GM12891 (cell line): ENCODE measurements at regions not wholly inside any gene's neighbourhood (a gene's known extent, or its start where the extent isn't known, plus 50 kb on each side); places are given as distances from the start of the nearest gene placed in this dataset.

Experiments
- POLR2A ChIP-seq: IDR thresholded peaks from 2 replicates; pipeline ENCODE4 v1.6.1; 2011; ENCODE audit warnings: low read depth, low read length, control low read depth
- POLR2AphosphoS5 ChIP-seq: IDR thresholded peaks from 2 replicates; pipeline ENCODE4 v1.6.1; 2011; ENCODE audit warnings: low read depth, low read length, control low read depth
- POU2F2 ChIP-seq: IDR thresholded peaks from 2 replicates; pipeline ENCODE4 v1.6.1; 2011; ENCODE audit warnings: low read depth, mild to moderate bottlenecking, control low read depth, low read length, moderate library complexity
- TAF1 ChIP-seq: IDR thresholded peaks from 2 replicates; pipeline ENCODE4 v1.6.1; 2011; ENCODE audit warnings: low read depth, low read length, control low read depth

- no peak for TF ChIP-seq POLR2A
- TF ChIP-seq POLR2AphosphoS5, result no peak
- no peak for TF ChIP-seq TAF1
- TF ChIP-seq POU2F2, result no peak
Measured at GRCh38 chrX:68929332-68930150, 100.7 kb downstream of the EFNB1 start.
